ENCODE measurements at regions not wholly inside any gene's neighbourhood (a gene's known extent, or its start where the extent isn't known, plus 50 kb on each side); places are given as distances from the start of the nearest gene placed in this dataset.

- TF ChIP-seq POLR2A (IDR thresholded peaks at IDR 0.05; ENCODE audit: low read depth, low read length) (no peak), POLR2AphosphoS5 (IDR thresholded peaks at IDR 0.05; ENCODE audit: insufficient read depth, low read depth, low read length) (no peak), JUN (IDR thresholded peaks at IDR 0.05; ENCODE audit: borderline replicate concordance, insufficient read depth, insufficient read length, low read depth) (no peak), EZH2 (IDR thresholded peaks at IDR 0.05; ENCODE audit: borderline replicate concordance, low read depth, low read length, severe bottlenecking) (no peak), MYC (IDR thresholded peaks at IDR 0.05; ENCODE audit: low read depth, low read length) (no peak), GATA2 (IDR thresholded peaks at IDR 0.05; ENCODE audit: insufficient read depth, insufficient read length, low read depth, low read length) (no peak), MAX (IDR thresholded peaks at IDR 0.05; ENCODE audit: insufficient read depth, insufficient read length) (no peak)
- TF ChIP-seq, protein P1, sequence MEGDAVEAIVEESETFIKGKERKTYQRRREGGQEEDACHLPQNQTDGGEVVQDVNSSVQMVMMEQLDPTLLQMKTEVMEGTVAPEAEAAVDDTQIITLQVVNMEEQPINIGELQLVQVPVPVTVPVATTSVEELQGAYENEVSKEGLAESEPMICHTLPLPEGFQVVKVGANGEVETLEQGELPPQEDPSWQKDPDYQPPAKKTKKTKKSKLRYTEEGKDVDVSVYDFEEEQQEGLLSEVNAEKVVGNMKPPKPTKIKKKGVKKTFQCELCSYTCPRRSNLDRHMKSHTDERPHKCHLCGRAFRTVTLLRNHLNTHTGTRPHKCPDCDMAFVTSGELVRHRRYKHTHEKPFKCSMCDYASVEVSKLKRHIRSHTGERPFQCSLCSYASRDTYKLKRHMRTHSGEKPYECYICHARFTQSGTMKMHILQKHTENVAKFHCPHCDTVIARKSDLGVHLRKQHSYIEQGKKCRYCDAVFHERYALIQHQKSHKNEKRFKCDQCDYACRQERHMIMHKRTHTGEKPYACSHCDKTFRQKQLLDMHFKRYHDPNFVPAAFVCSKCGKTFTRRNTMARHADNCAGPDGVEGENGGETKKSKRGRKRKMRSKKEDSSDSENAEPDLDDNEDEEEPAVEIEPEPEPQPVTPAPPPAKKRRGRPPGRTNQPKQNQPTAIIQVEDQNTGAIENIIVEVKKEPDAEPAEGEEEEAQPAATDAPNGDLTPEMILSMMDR (IDR thresholded peaks at IDR 0.05; ENCODE audit: extremely low read depth in 1 of 2, insufficient read depth in 1 of 2, low read depth in 1 of 2, low read length in 2 of 2): no peak
Observed at GRCh38 chr2:129805899-129806298, 173.6 kb upstream of the RAB6C start.
